Mucosa of rectum (tissue), 2 donors: ENCODE measurements at regions not wholly inside any gene's neighbourhood (a gene's known extent, or its start where the extent isn't known, plus 50 kb on each side); places are given as distances from the start of the nearest gene placed in this dataset.
"Not testable (repeated sequence)": the region's sequence is repeated elsewhere in the genome, so short reads cannot be mapped to it uniquely, and the experiment has no call there.

Source experiments
- H3K27ac ChIP-seq, 2 donors: one replicate each; pipeline ENCODE4 v1.7.0; 2013; ENCODE audit warnings: inconsistent platforms in 2 of 2, low read depth in 2 of 2, low read length in 2 of 2
- H3K27me3 ChIP-seq, 2 donors: one replicate each; pipeline ENCODE4 v1.7.0; 2013; ENCODE audit warnings: low read length in 2 of 2; ENCODE audit not compliant: control insufficient read depth in 2 of 2, insufficient read depth in 2 of 2
- H3K36me3 ChIP-seq, 2 donors: one replicate each; pipeline ENCODE4 v1.7.0; 2013; ENCODE audit warnings: low read length in 2 of 2; ENCODE audit not compliant: control insufficient read depth in 2 of 2, insufficient read depth in 2 of 2
- H3K4me1 ChIP-seq, 2 donors: one replicate each; pipeline ENCODE4 v1.7.0; 2013; ENCODE audit warnings: low read length in 2 of 2, mild to moderate bottlenecking in 1 of 2; ENCODE audit not compliant: control insufficient read depth in 2 of 2, insufficient read depth in 2 of 2
- H3K4me3 ChIP-seq, 2 donors: one replicate each; pipeline ENCODE4 v1.7.0; 2013; ENCODE audit warnings: low read length in 2 of 2
- H3K9ac ChIP-seq, 2 donors: one replicate each; pipeline ENCODE4 v1.7.0; 2013; ENCODE audit warnings: low read length in 2 of 2, low read depth in 1 of 2, mild to moderate bottlenecking in 1 of 2
- H3K9me3 ChIP-seq, 2 donors: one replicate each; pipeline ENCODE4 v1.7.0; 2013; ENCODE audit warnings: low read length in 2 of 2; ENCODE audit not compliant: control insufficient read depth in 2 of 2
- donor health status: healthy.
- donor health status: Normal muscosa, but diverticular disease.

- no peaks in the 10 kb centered on the region for H3K27me3 ChIP-seq
- H3K36me3 ChIP-seq, result no peaks in the 10 kb centered on the region
- H3K9me3 ChIP-seq, result no peaks in the 10 kb centered on the region
- H3K4me1 ChIP-seq, result no peaks in the 10 kb centered on the region
- no peak overlapping the region for H3K9ac ChIP-seq
- H3K4me3 ChIP-seq, result no peak overlapping the region
- H3K27ac ChIP-seq, result no peak overlapping the region
These were observed 97.3 kb upstream of the CTBP2 start for GRCh38 chr10:125257521-125258108.

- H3K27ac ChIP-seq, result no peak overlapping the region
- H3K36me3 ChIP-seq, result no peaks in the 10 kb centered on the region
- no peak overlapping the region for H3K4me3 ChIP-seq
- no peaks in the 10 kb centered on the region for H3K27me3 ChIP-seq
- H3K4me1 ChIP-seq, result no peaks in the 10 kb centered on the region
- no peaks in the 10 kb centered on the region for H3K9me3 ChIP-seq
- no peak overlapping the region for H3K9ac ChIP-seq
These were observed 95.7 kb upstream of the CTBP2 start for GRCh38 chr10:125256026-125256425.

- Histone ChIP-seq H3K27me3 (peaks cover 0 to 5% of the 10 kb centered on the region in 2 donors), H3K4me3 (no peak overlapping the region), H3K36me3 (no peaks in the 10 kb centered on the region), H3K9me3 (no peaks in the 10 kb centered on the region), H3K27ac (no peak overlapping the region), H3K9ac (no peak overlapping the region), H3K4me1 (no peaks in the 10 kb centered on the region)
These were observed 92.6 kb upstream of the CTBP2 start for GRCh38 chr10:125252937-125253336.

GRCh38 chr10:125250834-125251233, 90.5 kb upstream of the CTBP2 start:
- H3K27ac ChIP-seq, H3K9ac ChIP-seq: not testable (repeated sequence)

GRCh38 chr10:125249948-125250347, 89.6 kb upstream of the CTBP2 start:
- Histone ChIP-seq H3K27ac (no peak overlapping the region), H3K4me3 (no peak overlapping the region), H3K27me3 (peaks cover 0 to 7% of the 10 kb centered on the region in 2 donors), H3K9ac (no peak overlapping the region), H3K4me1 (no peaks in the 10 kb centered on the region), H3K9me3 (no peaks in the 10 kb centered on the region), H3K36me3 (no peaks in the 10 kb centered on the region)

More at GRCh38 chr10:125250834-125251233, 90.5 kb upstream of the CTBP2 start:
- not testable (repeated sequence) for H3K36me3 ChIP-seq, H3K4me1 ChIP-seq, H3K4me3 ChIP-seq, H3K9me3 ChIP-seq, H3K27me3 ChIP-seq

GRCh38 chr10:125248489-125248888, 88.1 kb upstream of the CTBP2 start:
- no peak overlapping the region for H3K27ac ChIP-seq
- H3K27me3 ChIP-seq, result peaks cover 0 to 7% of the 10 kb centered on the region in 2 donors
- no peak overlapping the region for H3K4me3 ChIP-seq
- no peak overlapping the region for H3K9ac ChIP-seq
- H3K36me3 ChIP-seq, result no peaks in the 10 kb centered on the region
- no peaks in the 10 kb centered on the region for H3K4me1 ChIP-seq
- no peaks in the 10 kb centered on the region for H3K9me3 ChIP-seq

- Histone ChIP-seq H3K27ac (no peak overlapping the region), H3K4me1 (no peaks in the 10 kb centered on the region), H3K9me3 (no peaks in the 10 kb centered on the region), H3K4me3 (no peak overlapping the region), H3K36me3 (no peaks in the 10 kb centered on the region), H3K27me3 (peaks cover 0 to 7% of the 10 kb centered on the region in 2 donors), H3K9ac (no peak overlapping the region)
These were observed 87.2 kb upstream of the CTBP2 start for GRCh38 chr10:125247576-125247975.

- H3K4me3 ChIP-seq, result no peak overlapping the region
- no peaks in the 10 kb centered on the region for H3K36me3 ChIP-seq
- H3K27ac ChIP-seq, result no peak overlapping the region
- H3K9me3 ChIP-seq, result no peaks in the 10 kb centered on the region
- peaks cover 0 to 2% of the 10 kb centered on the region in 2 donors for H3K27me3 ChIP-seq
- no peaks in the 10 kb centered on the region for H3K4me1 ChIP-seq
- H3K9ac ChIP-seq, result no peak overlapping the region
These were observed 83.3 kb upstream of the CTBP2 start for GRCh38 chr10:125243532-125244253.

GRCh38 chr10:125238682-125239081, 78.3 kb upstream of the CTBP2 start:
- H3K36me3 ChIP-seq, result no peaks in the 10 kb centered on the region
- H3K27ac ChIP-seq, result no peak overlapping the region
- H3K27me3 ChIP-seq, result no peaks in the 10 kb centered on the region
- H3K9ac ChIP-seq, result no peak overlapping the region
- H3K4me1 ChIP-seq, result no peaks in the 10 kb centered on the region
- peaks cover 0 to 7% of the 10 kb centered on the region in 2 donors for H3K9me3 ChIP-seq
- H3K4me3 ChIP-seq, result no peak overlapping the region

- Histone ChIP-seq H3K4me3 (no peak overlapping the region), H3K36me3 (no peaks in the 10 kb centered on the region), H3K4me1 (no peaks in the 10 kb centered on the region), H3K27ac (no peak overlapping the region), H3K9me3 (peaks cover 0 to 7% of the 10 kb centered on the region in 2 donors), H3K9ac (no peak overlapping the region), H3K27me3 (no peaks in the 10 kb centered on the region)
These were observed 75.7 kb upstream of the CTBP2 start for GRCh38 chr10:125236091-125236490.
